Middle frontal gyrus (tissue), 1 donor: ENCODE measurements at regions not wholly inside any gene's neighbourhood (a gene's known extent, or its start where the extent isn't known, plus 50 kb on each side); places are given as distances from the start of the nearest gene placed in this dataset.

Experiments used
- DNase-seq: peaks from one replicate; pipeline ENCODE4 v3.0.0-alpha.2; 2015; ENCODE audit warnings: low spot score; ENCODE audit errors: extremely low spot score

DNA sequence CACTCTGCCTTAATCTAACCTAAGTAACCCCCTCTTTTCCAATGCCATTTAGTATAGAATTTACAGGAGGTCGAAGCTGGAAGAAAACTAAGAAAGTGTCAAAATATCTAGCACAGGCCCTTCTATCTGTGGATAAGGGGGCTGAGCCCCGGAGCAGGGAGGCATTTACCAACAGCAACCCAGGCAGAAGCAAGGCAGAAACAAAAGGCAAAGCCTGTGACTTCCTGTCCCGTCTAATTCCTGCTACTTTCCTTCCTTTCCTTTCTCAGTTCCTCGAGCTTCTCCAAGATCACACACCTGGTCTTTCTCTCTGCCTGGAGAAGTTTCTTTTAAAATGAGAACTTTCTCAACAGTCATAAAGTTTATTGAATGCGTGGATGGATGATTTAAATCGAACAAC, 146.0 kb downstream of the FOXA2 start:
- DNase-seq: no peak

DNA sequence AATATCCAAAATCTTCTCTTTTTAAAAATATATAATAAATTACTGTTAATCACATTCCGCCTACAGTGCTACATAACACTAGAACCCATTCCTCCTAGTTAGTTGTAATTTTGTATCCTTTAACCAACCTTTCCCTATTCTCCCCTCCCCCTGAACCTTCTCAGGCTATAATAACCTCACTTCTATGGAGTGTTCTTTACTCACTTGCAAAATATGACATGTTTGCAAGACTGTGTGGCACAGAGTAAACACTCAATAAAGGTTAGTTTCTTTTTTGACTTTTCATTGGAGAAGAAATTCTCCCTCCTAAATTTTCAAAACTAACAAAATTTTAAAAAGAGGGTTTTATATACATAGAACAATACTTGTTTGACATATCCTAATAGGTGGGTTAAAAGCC, 147.0 kb downstream of the FOXA2 start:
- DNase-seq: no peak

DNA sequence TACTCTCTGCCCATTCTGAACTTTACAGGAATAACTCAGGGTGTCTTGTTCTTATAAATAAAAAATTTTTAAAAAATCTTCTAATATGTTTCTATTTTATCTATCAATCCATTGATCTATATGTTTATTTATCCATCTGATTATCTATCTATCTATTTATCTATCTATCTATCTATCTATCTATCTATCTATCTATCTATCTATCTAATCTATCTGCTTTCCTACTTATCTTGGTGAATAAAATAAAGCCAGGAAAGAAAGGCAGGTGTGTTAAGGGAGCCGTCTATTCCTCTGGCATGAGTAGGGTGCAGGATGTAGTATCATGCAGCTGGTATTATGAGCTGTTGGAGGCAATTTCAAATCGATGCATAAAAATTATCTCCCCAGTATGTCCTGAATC, 153.0 kb downstream of the FOXA2 start:
- DNase-seq: no peak

DNA sequence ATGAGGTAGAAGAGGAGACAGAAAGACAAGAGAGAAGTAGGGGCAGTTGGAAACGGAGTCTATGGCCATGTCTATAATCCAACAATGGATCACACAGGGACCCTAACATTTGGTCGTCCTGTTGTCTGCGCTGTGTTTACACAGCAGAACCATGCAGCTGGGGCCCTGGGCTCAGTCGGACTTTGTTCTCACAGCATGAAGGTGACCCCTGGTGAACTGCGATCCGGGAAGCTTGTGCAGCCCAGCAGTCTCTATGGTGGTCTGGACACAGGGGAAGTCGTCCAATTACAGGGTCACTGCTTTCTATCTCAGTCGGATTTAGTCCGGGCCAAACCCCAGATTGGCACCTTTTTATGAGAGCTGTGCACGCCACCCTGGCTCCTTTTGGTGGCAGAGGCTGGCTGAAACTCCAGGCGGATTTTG, 153.6 kb downstream of the FOXA2 start:
- DNase-seq: no peak

DNA sequence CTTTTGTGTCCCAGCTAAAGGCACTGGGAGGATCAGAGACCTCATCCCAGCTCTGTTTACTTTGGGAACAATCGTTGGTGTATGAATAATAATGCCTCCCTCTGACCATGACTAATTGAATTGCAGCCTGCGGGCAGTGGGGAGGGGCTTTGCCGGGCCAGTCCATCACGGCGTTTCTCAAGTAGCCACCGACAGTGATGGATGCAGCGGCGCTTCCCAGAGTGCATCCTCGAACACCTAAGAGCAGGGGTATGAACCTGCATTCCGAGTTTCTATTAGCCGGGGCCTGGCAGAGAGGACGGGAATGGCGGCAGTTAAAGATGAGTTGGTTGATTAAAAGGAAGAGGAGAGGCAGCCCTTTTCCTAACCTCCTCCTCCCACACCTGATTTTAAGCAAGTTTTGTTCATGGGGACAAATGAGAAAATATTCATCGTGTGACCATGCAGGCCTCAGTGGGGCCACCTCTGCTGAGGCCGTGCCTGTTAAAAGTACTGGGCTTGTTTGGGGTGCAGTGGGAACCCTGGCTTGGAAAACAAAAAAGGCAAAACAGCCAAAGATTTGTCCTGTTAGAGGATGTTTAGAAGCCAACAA, 154.1 kb downstream of the FOXA2 start:
- no peak for DNase-seq

DNA sequence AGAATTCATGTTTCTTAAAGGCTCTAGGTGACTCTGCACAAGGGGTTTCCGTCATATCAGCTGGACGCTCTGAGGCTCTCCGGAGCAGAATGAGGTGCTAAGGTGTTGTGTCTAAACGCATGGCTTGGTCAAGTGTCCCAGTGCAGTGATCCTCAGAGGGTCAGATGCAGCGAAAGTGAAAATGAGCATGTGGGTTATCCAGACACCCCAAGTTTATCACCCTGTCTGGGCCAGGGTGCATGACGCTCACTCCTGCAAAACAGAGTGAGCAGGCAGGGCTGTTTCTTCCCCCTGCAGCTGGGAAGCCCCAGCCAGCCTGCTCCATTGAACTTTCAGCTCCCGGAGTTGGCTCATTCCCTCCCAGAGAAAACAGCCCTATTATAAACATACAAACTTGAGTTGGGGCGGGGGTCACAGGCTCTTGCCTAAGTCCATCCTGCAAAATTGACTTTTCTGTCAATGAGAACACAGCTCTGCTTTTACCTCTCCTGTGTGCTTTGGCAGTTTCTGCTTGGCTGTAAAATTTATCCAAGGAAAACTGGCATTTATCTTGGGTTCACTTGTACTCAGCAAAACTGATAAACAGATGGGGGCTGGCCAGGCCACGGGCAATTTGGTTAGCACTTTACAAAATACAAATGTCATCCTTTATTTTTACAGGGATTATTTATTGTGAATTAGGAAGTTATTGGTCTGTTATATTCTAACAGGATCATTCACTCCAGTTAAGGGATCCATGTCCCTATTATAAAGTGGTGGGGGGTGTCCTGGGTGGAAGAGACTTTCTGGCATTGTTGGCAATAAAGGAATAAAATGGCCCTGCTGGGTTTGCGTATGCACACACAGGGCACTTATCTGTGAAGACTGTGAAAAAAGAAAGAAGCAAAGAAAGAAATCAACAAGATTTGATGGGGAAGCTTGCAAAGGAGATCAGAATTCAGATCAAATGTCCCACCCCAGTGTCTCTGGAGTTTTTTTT, 154.9 kb downstream of the FOXA2 start:
- DNase-seq: no peak

DNA sequence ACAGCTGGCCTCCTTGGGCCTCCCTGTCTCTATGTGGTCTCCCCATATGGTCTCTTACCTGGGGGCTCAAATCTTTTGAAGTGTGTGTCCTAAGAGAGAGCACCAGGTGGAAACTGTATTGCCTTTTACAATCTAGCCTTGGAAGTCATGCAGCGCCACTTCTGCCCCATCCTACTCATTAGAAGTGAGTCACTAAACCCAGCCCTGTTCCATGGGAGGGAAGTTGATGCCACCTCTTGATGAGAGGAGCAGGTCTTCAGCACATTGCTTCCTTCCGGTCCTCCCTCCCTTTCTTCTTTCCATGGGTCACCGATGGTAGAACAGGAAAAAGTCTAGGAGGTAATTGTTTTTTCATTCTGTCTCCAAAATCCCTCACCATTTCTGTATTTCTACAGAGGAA, 156.3 kb downstream of the FOXA2 start:
- DNase-seq: no peak

DNA sequence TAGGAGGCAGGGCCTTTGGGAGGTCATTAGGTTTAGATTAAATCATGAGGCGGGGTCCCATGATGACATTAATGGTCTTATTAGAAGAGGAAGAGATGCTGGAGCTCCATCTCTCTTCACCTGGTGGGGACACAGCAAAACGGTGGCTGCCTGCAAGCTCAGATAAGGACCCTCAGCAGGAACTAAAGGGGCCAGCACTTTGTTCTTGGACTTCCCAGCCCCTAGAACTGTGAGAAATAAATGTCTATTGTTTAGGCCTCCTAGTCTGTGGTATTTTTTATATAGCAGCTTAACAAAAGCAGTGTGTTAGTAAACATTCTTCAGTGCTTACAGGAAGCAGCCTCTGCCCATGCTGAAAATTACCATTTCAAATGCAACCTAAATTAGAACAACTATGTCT, 157.6 kb downstream of the FOXA2 start:
- DNase-seq: no peak

DNA sequence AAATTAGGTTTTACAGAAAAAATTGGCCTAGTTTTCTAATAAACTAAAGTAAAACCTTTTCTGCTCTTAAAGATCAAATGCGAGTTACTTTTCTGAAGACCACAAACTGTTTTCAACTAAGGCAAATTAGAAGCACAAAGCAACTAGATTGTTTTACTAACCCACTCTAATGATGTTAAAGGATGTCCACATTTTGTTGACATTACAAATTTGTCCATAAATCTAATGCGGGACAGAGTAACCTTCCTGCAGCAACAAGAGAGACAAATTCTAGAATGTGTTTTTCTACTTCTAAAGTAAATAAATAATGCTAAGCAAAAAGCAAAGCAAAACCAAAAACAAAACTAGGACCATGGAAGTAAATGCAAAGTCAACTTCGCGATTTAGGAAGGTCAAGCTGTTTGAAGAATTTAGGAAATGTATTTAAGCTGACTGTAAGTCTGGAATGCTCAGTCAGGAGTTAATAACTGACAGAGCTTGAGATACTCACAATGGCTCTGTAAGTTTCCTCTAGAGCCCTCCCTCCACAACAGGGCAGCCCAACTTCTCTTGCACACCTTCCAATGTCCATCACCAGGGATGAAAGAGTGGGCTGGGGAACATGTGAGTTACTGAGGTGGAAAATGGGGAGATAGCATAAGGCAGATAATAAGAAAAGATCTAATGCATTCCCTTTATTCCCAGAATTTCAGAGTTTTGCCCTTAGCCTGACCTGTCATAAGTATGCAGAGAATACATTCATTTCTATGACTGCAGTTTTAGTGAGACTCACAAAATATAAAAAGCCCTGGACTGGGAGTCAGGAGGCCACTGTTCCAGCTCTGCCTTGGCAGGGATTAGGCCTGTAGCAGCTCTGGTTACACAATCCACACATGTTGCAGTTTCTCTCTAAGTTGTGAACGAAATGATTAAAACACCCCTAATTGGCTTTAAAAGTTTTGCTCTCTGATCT, 158.8 kb downstream of the FOXA2 start:
- no peak for DNase-seq

DNA sequence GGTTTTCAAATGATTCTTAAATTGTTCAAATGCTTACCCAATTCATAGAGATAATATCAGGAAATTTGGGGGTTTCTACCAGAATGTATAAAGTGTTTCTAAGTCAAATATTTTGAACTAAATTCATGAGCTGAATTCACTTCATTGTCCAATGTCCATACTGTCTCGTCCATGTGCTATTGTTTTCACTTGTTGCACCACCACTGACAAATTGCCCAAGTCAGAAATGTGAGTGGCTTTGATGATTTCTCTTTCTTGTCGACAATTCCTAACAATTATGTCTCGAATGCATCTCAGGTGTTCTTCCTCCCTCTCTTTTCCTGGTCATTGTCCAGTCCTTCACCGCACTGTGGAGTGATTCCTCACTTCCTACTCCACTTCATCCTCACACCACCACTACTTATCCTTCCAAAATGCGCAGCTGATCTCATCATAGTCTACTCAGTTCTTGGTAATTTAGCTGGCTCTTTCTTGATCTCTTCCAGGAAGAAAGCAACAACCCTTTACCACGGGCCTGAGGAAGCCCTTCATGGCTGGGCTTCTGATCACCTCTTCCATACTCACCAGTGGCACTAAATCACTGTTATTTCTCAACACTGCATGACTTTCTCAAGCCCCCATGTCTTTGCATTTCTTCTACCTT, 161.1 kb downstream of the FOXA2 start:
- DNase-seq: no peak

DNA sequence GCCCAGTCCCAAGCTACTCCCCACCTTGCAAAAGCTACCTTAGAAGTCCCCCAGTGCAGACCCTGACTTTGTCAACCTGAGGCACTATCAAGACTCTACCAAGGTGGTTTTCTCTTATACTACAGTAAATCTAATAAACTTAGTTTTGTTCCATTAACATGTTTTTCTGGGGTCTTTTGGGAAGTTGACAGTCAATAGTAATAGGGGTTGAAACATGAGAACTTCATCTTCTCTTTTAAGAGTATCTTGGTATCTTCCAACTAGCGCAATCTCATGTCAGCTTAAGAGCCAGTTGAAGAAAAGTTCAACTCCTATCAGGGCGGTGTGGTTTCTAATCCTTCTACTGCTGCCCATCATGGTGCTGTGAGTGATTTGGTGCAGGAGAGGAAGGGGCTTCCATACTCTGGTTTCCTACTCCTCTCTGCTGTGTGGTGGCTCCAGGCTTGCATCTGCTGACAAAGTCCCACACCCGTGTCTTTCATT, 164.2 kb downstream of the FOXA2 start:
- no peak for DNase-seq

DNA sequence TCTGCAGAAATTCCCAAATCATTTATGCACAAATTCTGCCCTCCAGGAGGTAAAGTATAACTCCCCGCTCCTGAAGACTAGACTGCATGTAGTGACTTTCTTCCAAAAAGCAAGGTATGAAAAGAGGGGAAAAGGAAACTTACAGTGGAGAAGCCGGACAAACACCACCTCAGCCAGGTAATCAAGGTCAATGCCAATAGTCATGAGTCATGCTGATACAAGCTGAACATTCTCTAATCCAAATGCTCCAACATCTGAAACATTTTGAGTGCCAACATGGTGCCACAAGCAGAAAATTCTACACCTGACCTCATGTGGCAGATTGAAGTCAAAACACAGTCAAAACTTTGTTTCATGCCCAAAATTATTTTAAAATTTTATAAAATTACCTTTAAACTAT, 165.6 kb downstream of the FOXA2 start:
- no peak for DNase-seq

DNA sequence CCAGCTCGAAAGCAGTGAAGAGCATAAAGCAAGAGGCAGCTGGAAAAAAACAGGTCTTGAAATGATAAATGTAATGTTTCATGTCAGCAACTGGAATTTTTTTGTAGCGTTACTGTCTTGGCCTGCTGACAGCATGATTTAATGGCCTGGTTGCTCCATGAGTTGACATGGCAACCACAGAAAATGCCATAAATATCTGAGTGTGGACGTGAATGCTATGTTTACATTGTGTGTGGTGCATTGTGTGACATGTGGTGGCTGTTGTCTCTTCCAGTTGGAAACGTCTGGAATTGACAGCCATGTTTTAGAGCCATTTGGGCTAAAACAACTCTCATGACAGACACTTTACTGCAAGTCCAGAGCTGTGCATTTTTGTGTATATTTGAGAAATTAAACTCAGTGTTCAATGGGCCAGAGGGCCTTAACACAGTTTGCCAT, 170.0 kb downstream of the FOXA2 start:
- DNase-seq: no peak

DNA sequence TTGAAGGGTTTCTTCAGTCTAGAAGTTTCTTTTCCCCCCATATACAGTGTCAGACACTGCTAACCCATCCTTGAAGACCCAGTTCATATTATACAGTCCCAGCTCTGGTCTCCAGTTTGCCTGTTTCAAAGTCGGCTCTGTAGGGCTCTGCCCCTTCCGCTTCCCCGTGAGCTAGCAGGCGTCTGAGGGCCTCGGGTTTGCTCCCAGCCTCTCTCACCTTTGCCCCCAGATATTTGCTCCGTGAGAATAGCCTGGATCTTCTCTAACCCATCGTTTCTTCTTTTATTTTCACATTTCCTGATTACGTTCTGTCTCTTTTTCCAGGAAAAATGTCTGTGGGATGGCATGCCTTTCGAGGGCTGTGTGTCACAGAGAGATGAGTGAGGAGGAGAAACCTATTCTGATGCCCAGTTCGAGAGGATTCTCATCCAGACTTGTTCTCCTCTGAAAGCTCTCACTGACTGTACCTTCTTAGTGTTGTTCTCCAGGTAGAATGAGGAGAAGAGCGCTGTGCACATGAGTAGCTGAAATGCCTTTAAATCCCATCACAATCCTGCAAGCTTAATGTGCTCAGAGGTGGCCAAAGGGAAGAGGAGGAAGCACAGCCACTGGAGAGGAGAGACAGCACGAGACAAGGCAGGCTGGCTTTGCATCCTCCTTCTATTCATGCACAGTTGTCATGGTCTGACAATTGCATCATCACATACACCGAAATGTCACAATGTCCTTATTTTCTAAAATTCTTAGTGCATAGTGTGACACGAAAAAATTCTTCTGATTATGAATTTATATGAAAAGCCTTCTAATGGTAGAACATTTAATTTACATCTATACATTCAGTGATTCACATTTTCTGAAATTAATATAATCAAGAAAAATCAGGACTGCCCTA, 171.1 kb downstream of the FOXA2 start:
- DNase-seq: no peak

DNA sequence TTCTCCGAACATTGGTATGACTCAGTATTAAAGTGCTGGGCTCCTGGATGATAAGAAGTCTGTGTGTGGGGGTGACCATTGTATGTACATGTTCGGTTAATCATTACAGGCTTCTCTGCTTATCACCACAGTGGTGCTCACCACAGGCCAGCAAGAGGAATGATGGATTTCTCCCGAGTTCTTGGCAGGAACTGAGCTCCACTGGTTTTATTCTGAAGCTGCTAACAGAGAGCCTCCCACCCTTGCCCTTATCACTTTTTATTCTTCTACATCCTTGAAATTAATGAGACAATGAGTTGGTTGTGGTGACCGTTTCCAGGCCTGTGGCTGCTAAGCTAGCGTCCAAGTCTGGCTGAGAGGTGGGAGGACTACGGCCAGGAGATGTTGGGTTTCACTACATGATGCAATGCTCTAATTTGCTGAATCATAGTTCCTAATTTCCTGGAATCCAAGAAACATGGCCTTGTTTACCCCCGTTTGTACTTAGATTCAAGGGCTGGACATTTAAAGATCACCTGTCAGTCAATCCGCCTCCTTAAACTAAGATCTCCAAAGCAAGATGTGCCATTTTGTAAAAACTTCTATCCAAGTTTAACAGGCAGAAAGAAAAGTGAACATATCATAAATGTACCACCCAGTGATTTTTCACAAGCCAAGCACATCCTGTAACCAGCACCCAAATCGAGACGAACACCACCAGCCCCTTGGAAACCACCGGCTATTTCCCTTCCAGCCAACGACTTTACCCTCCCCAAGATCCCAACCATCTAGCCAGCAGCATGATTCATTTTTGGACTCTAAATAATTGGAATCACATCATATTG, 172.5 kb downstream of the FOXA2 start:
- DNase-seq: no peak

DNA sequence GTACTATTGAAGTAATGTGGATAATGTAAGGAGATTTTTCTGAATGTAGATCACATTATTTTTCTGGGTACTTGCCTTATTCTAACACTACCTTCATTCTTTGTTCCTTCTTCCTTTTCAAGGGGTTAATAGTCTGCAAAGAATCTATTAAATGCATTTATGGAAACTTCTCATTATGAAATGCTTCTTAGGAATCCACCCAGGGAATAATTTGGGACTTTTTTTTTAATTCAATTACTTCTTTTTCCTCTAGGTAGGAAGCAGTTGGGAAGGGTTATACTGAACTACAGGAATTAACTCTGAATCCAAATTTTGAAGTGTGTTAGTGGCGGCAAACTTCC, 173.1 kb downstream of the FOXA2 start:
- DNase-seq: no peak

DNA sequence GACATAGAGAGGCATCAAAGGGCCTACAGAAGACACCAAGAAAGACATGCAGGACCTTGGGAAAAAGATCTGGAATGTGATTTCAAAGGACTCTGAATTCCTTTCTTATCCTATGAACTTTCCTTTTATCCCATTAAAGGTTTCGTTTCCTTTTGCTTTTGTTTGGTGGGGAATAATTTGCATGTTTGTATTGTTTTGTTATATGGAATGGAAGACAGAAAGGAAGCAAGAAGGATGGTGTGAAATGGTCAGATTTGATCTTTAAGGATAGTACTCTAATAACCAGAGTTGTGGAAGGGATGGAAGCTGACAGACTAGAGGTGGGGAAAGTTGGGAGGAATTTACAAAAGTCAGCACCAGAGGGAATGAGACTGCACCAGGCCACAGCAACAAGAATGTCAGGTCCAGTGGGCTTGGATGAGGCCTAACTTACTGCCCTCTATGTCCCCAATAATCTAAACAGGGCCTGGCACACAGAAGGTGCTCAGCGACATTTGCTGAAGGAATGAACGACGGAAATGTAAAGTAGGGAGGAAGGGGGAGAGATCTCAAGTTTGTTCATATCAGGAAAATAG, 173.7 kb downstream of the FOXA2 start:
- no peak for DNase-seq

DNA sequence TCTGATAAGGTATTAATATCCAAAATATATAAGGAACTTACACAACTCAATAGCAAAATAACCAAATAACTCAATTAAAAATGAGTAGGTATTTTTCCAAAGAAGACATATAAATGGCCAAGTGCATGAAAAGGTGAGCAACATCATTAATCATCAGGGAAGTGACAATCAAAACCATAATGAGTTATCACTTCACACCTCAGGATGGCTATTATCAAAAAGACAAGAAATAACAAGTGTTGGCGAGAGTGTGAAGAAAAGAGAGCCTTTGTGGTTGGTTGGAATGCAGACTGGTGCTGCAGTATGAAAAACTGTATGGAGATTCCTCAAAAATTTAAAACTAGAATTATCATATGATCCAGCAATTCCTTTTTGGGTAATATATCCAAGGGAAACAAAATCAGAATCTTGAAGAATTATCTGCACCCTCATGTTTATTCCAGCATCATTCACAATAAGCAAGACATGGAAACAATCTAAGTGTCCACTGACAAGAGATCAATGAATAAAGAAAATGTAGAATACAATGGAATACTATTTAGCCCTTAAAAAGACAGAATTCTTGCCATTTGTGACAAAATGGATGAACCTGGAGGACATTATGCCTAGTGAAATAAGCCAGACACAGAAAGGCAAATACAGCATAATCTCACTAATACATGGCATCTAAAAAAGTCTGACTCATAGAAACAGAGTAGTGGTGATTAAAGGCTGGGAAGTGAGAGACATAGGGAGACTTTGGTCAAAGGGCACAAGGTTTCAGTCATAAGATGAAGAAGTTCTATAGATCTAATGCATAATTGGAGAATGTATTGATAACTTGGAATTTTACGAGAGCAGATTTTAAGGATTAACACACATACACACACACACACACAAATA, 175.6 kb downstream of the FOXA2 start:
- DNase-seq: no peak
